ENCODE measurements at regions not wholly inside any gene's neighbourhood (a gene's known extent, or its start where the extent isn't known, plus 50 kb on each side); places are given as distances from the start of the nearest gene placed in this dataset.

DNA sequence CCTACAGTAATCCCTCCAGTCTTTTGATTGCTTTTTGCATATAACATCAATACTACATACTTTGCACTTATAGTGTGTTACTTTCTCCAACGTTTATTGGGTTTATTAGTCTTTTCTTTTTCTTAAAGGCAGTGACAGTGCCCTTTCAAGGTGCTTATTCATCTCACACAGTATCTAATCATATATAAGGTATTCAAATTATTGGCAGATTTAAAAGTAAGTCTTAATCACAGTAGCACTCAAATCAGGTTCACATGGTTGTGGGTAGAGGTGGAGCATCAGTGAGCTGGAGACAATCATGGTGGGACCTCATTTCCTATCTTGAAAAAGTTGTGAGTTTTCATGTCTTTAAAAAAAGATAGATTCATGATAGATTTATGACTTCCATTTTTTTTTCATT, 706.2 kb downstream of the GALC start:
- no peaks in the 10 kb centered on the region for H3K36me3 ChIP-seq (ENCODE audit: control insufficient read depth, insufficient read depth, low read length)
- TF ChIP-seq, protein P1, sequence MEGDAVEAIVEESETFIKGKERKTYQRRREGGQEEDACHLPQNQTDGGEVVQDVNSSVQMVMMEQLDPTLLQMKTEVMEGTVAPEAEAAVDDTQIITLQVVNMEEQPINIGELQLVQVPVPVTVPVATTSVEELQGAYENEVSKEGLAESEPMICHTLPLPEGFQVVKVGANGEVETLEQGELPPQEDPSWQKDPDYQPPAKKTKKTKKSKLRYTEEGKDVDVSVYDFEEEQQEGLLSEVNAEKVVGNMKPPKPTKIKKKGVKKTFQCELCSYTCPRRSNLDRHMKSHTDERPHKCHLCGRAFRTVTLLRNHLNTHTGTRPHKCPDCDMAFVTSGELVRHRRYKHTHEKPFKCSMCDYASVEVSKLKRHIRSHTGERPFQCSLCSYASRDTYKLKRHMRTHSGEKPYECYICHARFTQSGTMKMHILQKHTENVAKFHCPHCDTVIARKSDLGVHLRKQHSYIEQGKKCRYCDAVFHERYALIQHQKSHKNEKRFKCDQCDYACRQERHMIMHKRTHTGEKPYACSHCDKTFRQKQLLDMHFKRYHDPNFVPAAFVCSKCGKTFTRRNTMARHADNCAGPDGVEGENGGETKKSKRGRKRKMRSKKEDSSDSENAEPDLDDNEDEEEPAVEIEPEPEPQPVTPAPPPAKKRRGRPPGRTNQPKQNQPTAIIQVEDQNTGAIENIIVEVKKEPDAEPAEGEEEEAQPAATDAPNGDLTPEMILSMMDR (IDR thresholded peaks at IDR 0.05), result no peak
- TF ChIP-seq POLR2AphosphoS5 (IDR thresholded peaks at IDR 0.05; ENCODE audit: low read depth, low read length) (no peak), TCF7L2 (IDR thresholded peaks at IDR 0.05; ENCODE audit: low read depth, low read length) (no peak), SIN3A (IDR thresholded peaks at IDR 0.05; ENCODE audit: borderline replicate concordance, insufficient read depth, low read depth, low read length) (no peak)
- TF ChIP-seq, protein P2, sequence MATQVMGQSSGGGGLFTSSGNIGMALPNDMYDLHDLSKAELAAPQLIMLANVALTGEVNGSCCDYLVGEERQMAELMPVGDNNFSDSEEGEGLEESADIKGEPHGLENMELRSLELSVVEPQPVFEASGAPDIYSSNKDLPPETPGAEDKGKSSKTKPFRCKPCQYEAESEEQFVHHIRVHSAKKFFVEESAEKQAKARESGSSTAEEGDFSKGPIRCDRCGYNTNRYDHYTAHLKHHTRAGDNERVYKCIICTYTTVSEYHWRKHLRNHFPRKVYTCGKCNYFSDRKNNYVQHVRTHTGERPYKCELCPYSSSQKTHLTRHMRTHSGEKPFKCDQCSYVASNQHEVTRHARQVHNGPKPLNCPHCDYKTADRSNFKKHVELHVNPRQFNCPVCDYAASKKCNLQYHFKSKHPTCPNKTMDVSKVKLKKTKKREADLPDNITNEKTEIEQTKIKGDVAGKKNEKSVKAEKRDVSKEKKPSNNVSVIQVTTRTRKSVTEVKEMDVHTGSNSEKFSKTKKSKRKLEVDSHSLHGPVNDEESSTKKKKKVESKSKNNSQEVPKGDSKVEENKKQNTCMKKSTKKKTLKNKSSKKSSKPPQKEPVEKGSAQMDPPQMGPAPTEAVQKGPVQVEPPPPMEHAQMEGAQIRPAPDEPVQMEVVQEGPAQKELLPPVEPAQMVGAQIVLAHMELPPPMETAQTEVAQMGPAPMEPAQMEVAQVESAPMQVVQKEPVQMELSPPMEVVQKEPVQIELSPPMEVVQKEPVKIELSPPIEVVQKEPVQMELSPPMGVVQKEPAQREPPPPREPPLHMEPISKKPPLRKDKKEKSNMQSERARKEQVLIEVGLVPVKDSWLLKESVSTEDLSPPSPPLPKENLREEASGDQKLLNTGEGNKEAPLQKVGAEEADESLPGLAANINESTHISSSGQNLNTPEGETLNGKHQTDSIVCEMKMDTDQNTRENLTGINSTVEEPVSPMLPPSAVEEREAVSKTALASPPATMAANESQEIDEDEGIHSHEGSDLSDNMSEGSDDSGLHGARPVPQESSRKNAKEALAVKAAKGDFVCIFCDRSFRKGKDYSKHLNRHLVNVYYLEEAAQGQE (IDR thresholded peaks at IDR 0.05; ENCODE audit: insufficient read depth in 1 of 2, low read depth in 2 of 2, low read length in 1 of 2), result no peak
- no peak overlapping the region for H3K4me3 ChIP-seq (ENCODE audit: low read depth in 2 of 2, low read length in 2 of 2)
- ChIA-PET POLR2A (no interaction called here), CTCF (no interaction called here)
- H3K27me3 ChIP-seq (ENCODE audit: control insufficient read depth, insufficient read depth, low read length), result no peaks in the 10 kb centered on the region
- no peaks in the 10 kb centered on the region for H3K9me3 ChIP-seq (ENCODE audit: control insufficient read depth, insufficient read depth, low read depth, low read length)
- intact Hi-C loops (cut with micrococcal nuclease; ENCODE audit: unreplicated experiment) (no loop called here), in situ Hi-C loops (cut with HindIII; ENCODE audit: low pct_unique_long_range_greater_than_20kb, low sequenced_read_pairs) (no loop called here)
- no peak for ATAC-seq
- no TSS peak for BruUV-seq (replicated peaks)
- no peaks in the 10 kb centered on the region for H3K4me1 ChIP-seq (ENCODE audit: control insufficient read depth, insufficient read depth, low read length)
- DNase-seq (ENCODE audit: low read depth, low spot score), result no peak
- no peak overlapping the region for H3K27ac ChIP-seq (ENCODE audit: low read length)

DNA sequence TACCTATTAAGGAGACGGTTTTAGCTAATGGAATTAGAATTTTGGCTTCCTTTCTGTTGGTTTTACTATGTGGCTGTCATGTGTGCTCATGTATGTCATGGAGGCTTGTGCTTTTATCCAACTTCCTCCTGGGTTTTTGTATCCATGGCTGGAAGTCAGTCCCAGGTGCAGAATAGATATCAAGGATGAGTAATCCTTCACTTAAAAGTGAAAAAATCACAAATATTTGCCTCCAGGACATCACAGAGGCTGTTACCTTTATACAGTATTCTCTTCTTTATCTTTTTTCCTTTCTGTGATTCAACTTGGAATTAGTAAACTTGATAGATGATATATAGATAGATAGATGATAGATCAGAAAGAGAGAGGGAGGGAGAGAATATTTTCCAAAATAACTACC, 706.8 kb downstream of the GALC start:
- Histone ChIP-seq H3K4me3 (ENCODE audit: low read depth in 2 of 2, low read length in 2 of 2) (no peak overlapping the region), H3K4me1 (ENCODE audit: control insufficient read depth, insufficient read depth, low read length) (no peaks in the 10 kb centered on the region), H3K9me3 (ENCODE audit: control insufficient read depth, insufficient read depth, low read depth, low read length) (no peaks in the 10 kb centered on the region), H3K36me3 (ENCODE audit: control insufficient read depth, insufficient read depth, low read length) (no peaks in the 10 kb centered on the region), H3K27me3 (ENCODE audit: control insufficient read depth, insufficient read depth, low read length) (no peaks in the 10 kb centered on the region), H3K27ac (ENCODE audit: low read length) (no peak overlapping the region)
- intact Hi-C loops (cut with micrococcal nuclease; ENCODE audit: unreplicated experiment) (no loop called here), in situ Hi-C loops (cut with HindIII; ENCODE audit: low pct_unique_long_range_greater_than_20kb, low sequenced_read_pairs) (no loop called here)
- no TSS peak for BruUV-seq (replicated peaks)
- DNase-seq (ENCODE audit: low read depth, low spot score) (no peak), ATAC-seq (no peak)
- ChIA-PET CTCF (no interaction called here), POLR2A (no interaction called here)
- TF ChIP-seq SIN3A (IDR thresholded peaks at IDR 0.05; ENCODE audit: borderline replicate concordance, insufficient read depth, low read depth, low read length), result no peak

DNA sequence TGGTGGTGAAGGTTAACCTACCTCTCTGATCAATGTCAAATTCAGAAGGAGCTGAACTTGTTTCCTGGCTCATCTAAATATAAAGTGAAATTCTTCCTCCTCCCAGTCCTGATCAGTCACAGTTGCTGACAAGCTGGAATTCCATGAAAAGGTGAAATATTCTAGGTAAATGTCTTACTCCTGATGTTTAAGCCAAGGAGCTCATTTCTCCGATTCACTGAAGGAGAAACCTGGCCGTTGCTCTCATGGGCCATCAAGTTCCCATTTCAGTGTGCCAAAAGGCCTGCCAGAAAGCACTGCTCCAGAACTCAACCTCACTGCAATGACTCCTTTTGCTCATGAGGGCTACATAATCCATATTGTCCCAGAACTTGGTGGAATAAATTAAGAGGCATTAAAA, 707.5 kb downstream of the GALC start:
- Histone ChIP-seq H3K9me3 (ENCODE audit: control insufficient read depth, insufficient read depth, low read depth, low read length) (no peaks in the 10 kb centered on the region), H3K27me3 (ENCODE audit: control insufficient read depth, insufficient read depth, low read length) (no peaks in the 10 kb centered on the region), H3K4me1 (ENCODE audit: control insufficient read depth, insufficient read depth, low read length) (no peaks in the 10 kb centered on the region), H3K36me3 (ENCODE audit: control insufficient read depth, insufficient read depth, low read length) (no peaks in the 10 kb centered on the region), H3K4me3 (ENCODE audit: low read depth in 2 of 2, low read length in 2 of 2) (no peak overlapping the region), H3K27ac (ENCODE audit: low read length) (no peak overlapping the region)
- no peak for DNase-seq (ENCODE audit: low read depth, low spot score)
- ChIA-PET POLR2A (no interaction called here), CTCF (no interaction called here)
- no peak for ATAC-seq
- BruUV-seq (replicated peaks), result no TSS peak
- TF ChIP-seq POLR2AphosphoS5 (IDR thresholded peaks at IDR 0.05; ENCODE audit: low read depth, low read length), result no peak
- TF ChIP-seq, protein P1 (IDR thresholded peaks at IDR 0.05), result no peak
- no peak for TF ChIP-seq TCF7L2 (IDR thresholded peaks at IDR 0.05; ENCODE audit: low read depth, low read length)
- TF ChIP-seq SIN3A (IDR thresholded peaks at IDR 0.05; ENCODE audit: borderline replicate concordance, insufficient read depth, low read depth, low read length), result no peak
- TF ChIP-seq, protein P2 (IDR thresholded peaks at IDR 0.05; ENCODE audit: insufficient read depth in 1 of 2, low read depth in 2 of 2, low read length in 1 of 2), result no peak
- in situ Hi-C loops (cut with HindIII; ENCODE audit: low pct_unique_long_range_greater_than_20kb, low sequenced_read_pairs), result no loop called here
- intact Hi-C loops (cut with micrococcal nuclease; ENCODE audit: unreplicated experiment), result no loop called here

Measured in Panc1 (cell line).